ENCODE measurements at regions not wholly inside any gene's neighbourhood (a gene's known extent, or its start where the extent isn't known, plus 50 kb on each side); places are given as distances from the start of the nearest gene placed in this dataset.

DNA sequence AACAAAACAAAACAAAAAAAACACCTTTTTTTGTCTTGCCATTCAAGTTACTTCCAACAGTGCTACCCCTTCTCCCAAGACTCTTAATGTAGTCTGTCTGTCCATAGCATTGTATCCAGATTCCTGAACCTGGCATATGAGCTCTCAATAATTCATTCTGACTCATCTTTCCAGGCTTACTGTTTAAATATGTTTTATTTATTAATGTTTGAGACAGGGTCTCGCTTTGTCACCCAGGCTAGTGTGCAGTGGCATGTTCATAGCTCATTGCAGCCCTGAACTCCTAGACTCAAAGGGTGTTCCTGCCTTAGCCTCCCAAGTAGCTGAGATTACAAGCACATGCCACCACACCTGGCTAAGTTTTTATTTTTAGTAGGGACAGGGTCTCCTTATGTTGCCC is 208.0 kb upstream of the DMRT1 start:
- no peak for DNase-seq

DNA sequence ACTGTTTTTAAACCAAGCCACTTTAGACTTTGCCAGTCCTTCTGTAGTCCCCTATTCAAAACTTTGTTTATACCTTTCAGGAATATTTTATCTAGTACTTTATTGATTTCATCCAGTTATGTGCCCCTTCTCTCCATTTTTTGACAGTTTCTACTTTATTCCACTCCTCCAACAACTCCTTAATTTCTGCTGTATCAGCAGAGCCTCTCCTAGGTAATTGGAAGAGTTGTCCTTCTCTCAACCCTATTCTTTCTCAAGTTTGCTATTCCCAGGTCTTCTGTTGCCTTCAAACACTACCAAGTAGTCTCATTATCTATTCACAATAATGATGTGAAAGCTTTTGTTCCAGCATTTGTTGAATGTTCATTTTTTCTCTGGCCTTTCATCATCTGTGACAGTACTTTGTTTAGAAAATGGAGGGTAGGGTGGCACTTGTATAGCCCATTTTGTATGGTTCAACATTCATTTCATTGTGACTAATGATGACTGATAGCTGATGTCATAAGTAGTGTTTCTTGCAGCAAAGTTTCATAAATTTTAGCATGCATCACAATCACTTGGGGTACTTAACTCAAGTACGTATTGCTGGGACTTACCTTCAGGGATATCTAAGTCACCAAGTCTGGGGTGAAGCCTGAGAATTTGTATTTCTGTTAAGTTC is 204.4 kb upstream of the DMRT1 start:
- DNase-seq: no peak

DNA sequence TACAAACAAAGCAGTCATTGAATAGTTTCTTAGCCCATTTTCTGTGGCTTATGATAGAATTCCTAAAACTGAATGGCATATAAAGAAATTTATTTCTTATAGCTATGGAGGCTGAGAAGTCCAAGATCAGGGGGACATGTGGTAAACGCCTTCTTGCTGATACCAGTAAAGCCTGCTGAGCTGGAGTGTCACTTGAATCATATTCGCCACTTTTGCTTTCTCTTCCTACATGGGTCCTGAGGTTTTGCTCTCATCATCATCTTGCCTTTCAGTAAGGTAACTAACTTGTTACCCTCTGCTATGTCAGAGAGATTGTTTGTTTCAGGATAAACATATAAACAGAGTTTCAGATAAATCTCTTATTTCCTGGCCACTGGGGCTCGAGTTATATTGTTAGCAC is 203.3 kb upstream of the DMRT1 start:
- no peak for DNase-seq

DNA sequence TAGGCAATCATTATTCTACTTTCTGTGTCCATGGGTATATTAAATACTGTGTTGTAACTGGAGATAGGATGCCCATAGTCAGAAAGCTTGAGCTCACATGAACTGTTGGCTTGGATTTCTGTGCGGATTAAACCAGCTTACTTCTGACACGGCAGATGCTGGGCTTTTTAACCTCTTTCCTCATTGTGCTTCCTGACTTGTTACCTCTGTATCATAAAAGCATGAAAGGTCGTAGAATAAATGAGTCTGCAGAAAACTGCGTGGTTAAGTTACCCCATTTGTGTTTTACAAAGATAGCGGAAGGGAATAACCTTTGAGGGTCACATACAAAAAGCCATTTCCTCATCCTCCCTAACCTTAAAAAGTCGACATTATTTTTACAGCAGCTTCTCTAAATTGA is 199.5 kb upstream of the DMRT1 start:
- no peak for DNase-seq

DNA sequence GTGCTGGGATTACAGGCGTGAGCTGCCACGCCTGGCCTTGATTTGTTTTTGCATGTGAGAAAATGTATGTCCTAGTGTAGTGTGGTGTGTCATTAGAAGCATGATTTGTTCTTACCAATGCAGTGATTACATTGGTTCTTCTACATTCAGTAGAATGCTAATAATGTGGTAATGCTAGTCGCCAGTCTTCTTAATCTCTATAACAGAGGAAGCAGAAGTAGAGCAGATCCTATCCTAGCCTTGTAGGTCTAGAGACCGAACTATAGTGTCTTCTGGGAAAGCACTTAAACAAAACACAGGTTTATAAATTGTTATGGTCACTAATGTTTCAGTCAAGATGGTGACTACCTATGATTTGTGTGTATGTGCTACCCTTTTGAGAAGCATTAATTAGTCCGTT is 197.5 kb upstream of the DMRT1 start:
- no peak for DNase-seq

DNA sequence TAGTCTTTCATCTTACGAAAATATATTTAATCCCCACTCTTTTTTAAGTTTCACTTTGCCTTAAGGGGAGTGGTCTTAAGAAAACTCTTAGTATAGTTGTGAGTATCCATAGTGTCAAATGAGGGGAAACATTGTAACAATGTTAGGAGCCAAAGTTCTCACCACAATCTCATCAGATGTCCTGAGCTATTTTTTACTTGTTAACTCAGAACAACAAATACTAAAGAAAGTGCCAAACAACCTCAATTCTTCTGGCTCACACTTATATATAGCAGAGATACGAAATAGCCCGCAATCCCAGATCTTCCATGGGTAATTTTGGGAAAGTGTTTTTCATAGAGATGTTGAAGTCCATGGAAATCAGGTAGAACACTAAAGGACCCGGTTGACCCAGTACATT is 194.0 kb upstream of the DMRT1 start:
- no peak for DNase-seq

DNA sequence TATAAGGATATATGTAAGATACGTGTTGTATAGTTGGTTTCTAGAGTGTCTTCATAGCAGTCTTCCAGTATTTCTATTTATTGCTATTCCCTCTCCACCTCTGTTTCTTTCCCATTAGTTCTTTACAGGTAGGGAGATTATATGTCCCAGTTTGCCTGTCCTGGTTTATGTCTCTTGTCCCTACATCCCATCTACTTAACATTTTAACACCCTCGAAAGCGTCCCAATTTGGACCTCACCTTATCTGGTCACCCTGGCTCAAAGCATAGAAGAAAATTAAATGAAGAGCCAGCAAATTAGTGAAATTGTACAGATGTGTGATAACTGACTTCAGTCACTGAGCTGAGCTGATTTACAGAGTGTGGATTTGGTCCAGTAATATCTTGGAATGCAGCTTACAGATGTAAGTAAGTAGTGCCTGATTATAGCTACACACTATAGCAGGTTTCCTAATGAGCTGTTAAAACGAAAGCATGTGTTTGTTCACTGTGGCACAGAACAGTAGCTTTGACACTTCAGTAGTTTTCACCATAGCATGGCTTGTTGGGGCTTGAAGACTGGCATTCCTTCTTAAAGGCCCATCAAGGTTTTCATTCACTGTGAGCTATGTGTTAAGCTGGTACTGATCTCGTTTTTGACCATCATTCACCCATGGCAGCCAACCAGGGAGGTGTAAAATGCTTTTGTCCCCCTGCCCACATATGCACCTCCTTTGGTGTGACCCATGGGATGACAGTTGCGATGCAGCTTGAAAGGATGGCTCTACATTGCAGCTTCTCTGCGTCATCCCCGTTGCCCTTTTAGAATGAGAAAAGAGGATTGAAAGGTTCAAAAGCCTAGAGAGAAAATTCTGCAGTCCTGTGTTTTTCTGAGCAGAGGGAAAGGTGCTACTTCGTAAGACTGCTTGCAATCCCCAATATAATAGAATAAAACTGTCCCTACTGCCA is 192.1 kb upstream of the DMRT1 start:
- no peak for DNase-seq

DNA sequence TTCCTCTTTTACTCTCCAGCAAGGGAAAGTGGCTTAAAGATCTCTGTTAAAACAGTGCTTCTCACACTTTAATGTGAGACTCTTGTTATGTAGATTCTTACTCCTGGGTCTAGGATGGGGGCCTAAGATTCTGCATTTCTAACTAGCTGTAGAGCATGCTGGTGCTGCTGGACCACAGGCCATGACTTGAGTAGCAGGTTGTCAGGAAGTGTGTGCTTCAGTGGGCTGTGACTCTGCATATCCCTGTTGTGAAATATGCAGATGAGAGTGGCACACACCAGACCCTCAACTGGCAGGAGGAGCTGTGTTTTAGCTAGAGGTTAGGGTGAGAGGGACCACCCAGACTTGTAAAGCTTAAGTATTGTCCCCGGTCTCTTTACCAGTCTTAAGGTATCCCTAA is 191.1 kb upstream of the DMRT1 start:
- DNase-seq: no peak

DNA sequence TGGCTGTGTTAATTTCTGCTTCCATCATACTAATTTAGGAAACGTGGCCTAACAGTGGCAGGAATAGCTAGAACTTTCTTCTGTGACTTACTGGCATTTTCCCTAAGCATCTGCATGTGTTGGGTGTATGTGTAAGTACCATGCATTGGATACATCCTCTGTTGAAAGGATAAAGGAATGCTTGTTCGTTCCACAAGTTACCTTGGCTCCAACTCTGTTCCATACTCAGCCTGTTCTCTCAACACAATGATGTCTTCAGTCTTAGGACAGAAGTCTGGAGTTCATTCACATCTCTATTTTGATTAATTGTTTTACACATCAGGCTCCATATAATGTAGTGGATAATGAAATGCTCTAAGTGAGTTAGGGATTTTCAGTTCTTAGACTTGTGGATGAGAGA is 190.1 kb upstream of the DMRT1 start:
- DNase-seq: no peak

DNA sequence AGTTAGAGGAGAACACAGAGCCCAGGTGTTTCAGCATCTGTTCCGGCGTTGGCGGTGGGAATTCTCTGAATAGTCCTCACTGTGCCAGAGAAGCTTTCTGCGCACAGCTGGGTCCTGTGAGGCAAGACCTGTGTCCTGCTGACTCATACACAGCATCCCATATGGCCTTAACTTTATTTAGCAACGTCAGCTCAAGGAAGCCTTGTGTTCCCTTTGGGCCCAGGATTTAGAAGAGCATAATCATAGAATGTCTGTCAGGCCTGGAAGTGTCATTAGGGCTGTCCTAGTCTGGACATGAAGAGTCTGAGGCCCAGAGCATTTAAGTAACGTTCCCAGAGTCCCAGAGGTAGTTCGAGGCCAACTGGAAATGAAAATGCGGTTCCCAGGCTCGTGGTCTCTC is 188.6 kb upstream of the DMRT1 start:
- no peak for DNase-seq

DNA sequence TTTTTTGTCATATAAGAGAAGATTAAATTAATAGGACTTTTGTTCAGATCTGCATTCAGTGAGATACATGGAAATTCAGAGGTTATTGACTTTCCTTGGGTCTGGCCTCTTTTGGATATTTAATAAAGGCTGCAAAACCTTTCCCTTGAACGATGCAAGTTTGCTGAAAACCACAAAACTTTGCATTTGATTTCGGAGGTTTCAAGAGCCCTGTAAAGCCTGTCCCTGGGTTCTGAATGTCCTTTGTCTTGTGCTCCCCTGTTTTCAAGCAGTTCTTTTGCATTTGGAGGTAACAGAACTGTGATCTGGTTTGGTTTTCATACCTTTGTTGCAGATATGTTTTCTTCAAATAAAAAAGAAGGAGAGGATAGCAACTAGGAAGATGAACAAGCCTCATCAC is 188.1 kb upstream of the DMRT1 start:
- no peak for DNase-seq

DNA sequence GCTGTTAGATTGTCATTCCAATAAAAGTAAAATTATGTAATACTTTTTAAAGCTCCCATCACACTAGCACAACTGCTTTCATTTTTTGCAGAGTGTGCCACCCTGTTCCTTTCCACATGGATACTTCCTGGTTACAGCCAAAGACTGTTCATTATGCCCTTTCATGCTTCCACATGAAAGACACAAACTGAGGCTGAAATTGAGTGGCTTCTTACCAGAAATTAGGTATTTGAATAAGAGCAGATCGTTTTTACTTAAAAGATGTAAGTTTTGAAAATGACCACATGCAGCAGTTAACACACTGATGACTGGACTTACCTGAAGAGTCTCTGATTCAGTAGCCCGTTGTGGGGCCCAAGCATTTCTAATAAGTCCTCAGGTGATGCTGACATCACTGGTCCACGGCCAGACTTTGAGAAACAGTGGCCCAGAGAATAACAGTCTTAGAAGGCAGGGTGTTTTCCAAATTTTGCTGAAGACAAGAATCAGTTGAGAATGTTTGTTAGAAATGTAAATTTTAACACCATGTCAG is 187.6 kb upstream of the DMRT1 start:
- no peak for DNase-seq

DNA sequence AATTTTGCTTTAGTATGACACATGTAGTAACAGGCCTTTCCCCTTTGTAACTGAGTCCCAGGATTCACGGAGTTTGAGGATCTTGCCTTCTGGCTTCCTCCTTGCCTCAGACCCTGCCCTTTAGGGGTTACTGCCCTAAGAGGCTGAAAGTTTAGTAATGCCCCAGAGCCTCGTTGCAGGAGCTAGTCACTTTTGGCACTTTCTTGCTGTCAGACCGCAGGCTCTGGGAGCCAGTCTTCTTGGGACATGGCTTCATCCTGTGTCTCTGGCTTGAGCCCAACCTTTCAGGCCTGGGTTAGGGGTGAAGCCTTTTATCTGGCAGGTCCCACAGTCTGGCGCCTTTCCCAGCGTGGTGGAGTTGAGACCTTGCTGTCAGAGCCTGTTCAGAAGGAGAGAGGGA is 185.6 kb upstream of the DMRT1 start:
- no peak for DNase-seq

DNA sequence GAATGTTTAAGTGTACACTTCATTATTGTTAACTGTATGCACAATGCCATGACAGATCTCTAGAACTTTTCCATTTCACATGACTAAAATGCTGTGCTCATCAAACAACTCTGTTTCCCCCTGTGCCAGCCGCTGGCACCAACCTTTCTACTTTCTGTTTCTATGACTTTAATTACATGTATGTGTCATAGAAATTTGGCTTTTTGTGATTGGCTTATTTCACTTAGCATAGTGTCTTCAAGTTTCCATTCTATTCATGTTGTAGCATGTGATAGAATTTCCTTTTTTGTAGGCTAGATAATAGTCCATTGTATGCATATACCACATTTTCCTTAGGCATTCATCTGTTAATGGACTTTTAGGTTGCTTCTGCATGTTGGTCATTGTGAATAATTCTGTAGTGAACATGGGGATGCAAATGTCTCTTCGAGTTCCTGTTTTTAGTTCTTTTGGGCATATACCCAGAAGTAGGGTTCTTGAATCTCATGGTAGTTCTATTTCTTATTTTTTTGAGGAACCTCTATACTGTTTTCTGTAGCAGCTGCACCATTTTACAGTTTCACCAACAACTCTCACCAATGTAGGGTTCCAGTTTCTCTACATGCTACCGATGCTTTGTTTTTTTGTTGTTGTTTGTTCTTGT is 184.4 kb upstream of the DMRT1 start:
- no peak for DNase-seq

DNA sequence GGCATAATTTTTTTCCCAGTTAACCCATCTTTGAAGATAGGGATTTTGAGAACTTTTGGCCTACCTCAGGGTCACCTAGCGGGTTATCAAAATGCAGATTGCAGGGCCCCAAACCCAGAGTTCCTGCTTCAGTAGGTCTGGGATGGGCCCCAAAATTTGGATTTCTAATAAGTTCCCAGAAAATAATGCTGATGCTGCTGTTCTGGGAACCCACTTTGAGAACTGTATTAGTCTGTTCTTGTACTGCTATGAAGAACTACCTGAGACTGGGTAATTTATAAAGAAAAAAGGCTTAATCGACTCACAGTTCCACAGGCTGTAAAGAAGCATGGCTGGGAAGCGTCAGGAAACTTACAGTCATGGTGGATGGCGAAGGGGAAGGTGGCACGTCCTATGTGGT is 182.2 kb upstream of the DMRT1 start:
- no peak for DNase-seq

DNA sequence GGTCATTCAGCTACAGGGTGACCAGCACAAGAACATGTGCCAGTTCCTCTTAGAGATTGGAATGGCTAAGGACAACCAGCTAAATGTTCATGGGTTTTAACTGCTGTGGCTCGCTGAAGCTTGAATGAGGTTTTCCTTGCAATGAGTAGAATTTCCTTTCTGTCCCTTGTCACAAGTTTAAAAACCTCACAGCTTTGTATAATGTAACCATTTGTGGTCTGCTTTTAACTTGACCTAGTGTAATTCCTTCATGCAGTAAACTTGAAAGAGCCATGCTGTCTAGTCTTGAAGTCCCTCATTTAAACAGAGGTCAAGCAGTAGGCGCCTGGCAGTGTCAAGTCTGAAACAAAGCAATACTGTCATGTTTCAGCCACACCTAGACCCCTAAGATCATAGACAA is 181.3 kb upstream of the DMRT1 start:
- no peak for DNase-seq

DNA sequence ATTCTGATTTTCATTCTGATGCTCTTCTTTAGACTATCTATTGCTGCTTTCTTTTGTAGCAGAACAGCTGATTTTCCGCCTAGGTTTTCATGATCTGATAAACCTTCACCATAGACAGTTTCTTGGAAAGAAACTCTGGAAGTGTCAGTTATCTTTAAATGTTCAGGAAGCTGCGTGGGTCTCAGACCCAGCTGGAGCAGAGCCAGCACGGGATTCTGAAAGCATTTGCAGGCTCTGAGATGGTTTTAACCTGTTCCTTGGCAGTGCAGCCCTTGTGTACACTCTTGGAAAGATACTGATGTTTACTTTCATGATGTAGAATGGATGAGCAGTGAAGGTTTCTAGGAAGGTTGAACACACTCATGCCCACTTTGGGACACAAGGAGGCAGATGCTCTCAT is 178.0 kb upstream of the DMRT1 start:
- no peak for DNase-seq

DNA sequence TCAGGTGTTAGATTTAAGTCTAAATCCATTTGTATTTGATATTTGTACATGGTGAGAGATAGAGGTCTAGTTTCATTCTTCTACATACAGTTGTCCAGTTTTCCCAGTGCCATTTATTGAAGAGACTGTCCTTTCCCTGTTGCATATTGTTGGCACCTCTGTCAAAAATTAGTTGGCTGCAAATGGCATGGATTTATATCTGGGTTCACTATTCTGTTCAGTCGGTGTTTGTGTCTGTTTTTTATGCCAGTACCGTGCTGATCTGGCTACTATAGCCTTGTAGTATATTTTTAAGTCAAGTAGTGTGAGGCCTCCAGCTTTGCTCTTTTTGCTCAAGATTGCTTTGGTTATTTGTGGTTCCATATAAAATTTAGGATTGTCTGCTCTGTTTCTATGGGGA is 176.2 kb upstream of the DMRT1 start:
- no peak for DNase-seq

DNA sequence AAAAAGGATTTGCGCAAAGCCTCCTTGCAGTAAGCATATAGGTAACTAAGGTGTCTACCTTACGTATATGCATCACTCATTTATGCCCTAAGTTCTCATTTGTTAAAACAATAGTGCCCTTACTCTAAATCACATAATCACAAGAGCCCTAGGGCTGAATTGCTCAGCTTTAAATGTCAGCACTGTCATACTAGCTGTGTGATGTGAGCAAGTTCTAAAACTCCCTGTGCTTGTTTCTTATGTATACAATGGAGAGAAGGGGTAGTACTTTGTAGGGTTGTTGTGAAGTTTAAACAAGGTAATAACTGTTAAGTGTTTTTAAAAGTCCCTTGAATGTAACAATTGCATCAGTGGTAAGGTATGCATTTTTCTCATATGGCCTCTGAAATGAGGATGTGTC is 169.5 kb upstream of the DMRT1 start:
- no peak for DNase-seq

DNA sequence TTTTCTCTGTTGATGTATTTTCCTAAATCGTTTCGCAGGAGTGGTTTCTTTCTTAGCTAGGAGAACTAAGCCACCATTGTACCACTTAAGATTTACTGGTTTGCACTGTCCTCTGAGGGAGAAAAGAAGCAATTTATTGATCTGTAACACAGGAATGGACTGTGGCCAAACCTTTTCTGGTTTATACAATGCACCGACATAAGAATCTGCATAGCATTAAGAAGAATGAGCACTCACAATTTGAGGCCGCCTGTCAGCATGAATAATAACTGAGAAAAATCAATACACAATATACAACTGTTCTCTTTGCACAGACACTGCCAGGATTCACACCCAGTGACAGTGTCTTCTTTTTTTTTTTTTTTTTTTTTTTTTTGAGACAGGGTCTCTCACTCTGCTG is 168.6 kb upstream of the DMRT1 start:
- no peak for DNase-seq

DNA sequence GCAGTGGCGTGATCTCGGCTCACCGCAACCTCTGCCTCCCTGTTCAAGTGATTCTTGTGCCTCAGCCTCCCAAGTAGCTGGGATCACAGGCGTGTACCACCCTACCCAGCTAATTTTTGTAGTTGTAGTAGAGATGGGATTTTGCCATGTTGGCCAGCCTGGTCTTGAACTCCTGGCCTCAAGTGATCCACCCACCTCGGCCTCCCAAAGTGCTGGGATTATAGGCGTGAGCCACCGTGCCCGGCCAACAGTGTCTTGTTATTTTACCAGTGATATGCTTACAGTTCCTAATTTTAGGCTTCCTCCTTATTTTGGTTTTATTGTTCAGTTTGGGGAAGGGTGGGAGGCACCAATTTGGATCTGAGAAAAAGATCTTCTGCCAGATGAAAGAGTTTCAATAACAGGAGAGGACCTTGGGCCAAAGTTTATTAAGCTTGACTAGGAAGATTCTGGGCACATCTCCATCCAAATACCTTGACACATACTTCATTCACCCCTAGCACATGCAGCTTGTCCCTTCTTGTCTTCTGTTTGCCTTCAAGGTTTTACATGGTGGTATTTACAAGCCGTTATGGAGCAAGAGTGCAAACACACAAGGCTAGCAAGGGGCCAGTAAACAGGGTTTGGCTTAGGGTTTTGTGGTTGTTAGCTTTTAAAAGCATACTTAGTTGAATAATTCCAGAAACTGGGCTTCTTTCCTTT is 168.1 kb upstream of the DMRT1 start:
- DNase-seq: no peak

DNA sequence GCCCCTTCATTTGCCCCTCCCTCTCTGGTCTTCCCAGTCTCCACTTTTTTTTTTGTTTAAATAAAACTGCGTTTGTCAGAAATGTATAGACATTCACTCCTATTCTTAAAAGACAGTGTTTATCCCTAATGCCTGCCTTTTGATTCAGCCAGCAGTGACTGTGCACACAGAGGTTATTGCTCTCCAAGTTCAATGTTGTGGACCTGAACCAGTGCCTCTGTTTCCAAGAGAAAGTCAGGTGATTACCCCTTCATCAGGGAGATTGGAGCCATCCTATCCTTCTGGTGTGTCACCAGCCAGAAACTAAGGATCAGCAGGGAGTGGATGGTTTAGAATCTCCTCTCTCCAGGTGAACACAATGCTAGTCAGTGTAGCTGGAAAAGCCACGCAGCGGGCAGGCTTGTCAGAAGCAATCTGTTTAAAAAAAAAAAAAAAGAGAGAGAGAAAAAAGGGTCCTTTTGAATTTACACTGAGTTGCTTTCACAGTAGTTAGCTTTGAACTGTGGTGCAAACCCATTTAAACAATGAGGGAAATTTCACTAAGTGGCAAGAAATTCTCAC is 167.5 kb upstream of the DMRT1 start:
- no peak for DNase-seq
